HG03095 (cell line): ENCODE measurements at regions not wholly inside any gene's neighbourhood (a gene's known extent, or its start where the extent isn't known, plus 50 kb on each side); places are given as distances from the start of the nearest gene placed in this dataset.

ENCODE experiments used
- ATAC-seq: cut with Tn5 transposase; IDR thresholded peaks from one replicate; pipeline ENCODE4 v1.9.1; 2021; ENCODE audit warnings: moderate library complexity; ENCODE audit not compliant: unreplicated experiment

- ATAC-seq: no peak
Observed at GRCh38 chr2:37858400-37858711, 66.7 kb upstream of the RMDN2 start.

GRCh38 chr2:37858725-37859267 is 66.3 kb upstream of the RMDN2 start:
- ATAC-seq: no peak

- ATAC-seq: no peak
Observed at GRCh38 chr2:37862620-37863019, 62.5 kb upstream of the RMDN2 start.

DNA sequence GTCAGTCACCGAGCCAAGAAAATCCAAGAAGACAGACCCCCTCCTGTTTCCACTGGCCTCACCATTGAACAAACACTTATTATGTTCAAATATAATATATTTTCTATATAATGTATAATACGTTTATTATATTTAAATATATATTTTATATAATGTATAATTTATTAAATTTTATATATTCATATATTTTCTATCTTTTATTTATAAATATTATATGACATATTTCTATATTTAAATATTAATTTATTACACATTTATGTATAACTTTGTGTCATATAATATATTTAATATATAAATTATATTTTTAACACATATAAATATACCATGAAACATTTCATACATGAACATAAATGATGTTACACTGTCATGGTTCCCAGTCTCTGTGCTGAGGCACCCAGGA is 60.9 kb upstream of the RMDN2 start:
- ATAC-seq: no peak

GRCh38 chr2:37865640-37866039 is 59.4 kb upstream of the RMDN2 start:
- no peak for ATAC-seq

DNA sequence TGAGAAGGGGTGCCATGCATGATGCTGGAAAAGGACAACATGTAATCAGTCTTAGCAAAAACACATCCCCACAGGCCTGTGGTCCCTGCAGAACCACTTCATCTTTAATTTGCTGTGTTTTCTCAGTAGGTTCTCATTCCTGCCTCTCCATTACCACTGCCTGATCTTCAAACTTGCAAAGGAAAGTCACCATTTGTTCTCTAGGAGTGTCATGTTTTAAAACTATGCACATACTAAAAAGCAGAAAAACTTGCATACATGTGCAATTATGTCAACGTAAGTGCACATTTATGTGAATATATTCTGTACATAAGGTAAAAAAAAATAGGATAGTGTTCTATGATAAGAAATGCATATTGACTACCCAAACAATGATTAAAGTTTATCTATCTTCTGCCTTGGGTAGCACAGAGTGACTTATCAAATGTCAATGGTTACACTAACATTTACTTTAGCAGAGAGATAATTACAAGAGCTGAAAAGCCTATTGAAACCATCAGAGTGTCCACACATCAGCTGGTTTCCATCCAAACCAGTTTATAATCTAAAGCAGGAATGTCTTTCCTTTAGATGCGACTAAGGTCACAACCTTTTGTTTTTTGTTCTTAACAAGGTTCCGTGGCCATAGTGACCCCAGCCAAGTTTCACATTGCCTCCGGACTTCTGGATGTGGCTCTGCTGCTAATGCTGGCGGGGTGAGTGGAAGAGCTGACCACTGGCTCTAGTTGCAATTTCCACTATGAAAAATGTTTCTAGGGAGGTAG is 58.7 kb upstream of the RMDN2 start:
- ATAC-seq: no peak

- no peak for ATAC-seq
Observed at GRCh38 chr2:37867166-37867565, 57.9 kb upstream of the RMDN2 start.

DNA sequence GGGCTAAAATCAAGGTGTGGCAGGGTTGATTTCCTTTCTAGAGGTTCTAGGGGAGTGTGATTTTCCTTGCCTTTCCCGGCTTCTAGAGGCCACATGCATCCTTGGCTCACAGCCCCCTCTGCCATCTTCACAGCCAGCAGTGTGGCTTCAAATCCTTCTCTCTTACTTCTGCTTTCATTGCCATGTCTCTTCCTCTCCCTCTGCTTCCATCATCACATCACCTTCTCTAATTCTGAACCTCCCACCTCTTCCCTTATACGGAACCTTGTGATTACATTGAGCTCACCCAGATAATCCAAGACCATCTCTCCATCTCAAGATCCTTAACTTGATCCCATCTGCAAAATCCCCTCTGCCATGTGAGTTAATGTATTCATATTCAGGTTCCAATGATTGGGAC is 56.2 kb upstream of the RMDN2 start:
- no peak for ATAC-seq

DNA sequence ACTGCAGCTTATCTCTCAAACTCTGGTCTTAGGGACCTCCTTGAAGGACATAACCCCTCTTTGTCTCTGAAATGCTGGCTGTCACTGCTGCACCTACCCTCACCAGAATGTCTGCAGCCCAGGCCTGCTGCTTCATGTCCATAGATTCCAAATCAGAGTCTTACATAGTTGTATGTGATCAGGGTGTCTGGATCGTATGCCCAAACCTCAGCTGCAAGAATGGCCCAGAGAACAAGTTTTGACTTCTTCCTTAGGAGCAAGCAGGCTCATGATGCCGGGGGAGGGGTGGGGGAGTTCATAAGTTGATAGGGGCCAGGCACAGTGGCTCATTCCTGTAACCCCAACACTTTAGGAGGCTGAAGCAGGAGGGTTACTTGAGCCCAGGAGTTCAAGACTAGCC is 55.8 kb upstream of the RMDN2 start:
- ATAC-seq: no peak

GRCh38 chr2:37869771-37870170 is 55.3 kb upstream of the RMDN2 start:
- ATAC-seq: no peak

DNA sequence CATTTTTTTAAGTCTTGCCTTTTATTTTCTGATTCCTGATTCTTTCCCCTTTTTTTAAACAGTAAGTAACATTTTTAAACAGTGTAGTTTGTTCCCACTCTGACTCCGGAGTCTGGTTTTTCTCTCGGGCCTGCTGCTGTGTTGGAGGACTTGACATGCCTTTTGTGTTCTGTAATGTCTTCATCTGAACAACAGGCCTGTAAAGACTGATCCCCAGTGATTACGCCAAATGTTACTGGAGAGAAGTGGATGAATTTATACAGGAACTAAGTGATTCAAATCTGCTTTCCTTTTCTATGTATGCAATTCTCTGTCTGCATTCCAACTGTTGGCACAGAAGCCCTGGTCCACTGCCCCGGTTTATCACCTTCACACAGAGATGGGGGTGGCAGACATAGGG is 54.3 kb upstream of the RMDN2 start:
- no peak for ATAC-seq

DNA sequence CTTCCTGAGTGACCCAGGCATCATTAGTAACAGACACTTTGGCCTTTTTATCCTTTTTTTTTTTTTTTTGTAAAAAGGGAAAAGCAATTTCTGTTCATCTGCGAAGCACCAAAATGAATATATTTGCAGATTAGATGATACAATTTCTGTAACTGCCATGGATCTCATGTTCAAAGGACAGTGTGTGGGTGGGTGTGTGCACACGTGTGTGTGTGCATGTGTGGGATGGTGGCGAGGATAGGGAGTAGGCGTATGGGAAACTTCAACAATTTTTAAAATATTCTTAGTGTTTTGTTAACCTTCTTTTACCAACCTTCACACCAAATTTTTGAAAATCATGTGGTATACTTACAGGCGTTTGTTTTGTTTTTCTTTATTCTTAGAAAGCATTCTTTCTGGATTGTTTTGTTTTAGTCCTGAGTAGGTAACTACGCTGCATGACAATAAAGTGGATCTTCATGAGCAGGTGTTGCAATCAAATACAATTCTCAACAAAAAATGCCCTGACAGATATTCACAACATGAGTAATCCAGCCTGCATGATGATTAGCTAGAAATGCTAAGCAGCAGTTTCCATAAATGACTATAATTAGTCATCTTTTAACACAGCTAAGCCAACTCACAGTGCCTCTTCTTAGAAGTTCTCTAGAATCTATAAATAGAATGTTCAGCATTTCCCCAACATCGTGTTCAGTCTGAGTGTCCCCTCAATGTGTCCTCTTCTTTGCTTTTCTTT is 53.5 kb upstream of the RMDN2 start:
- ATAC-seq: peak; percentile 61

GRCh38 chr2:37872192-37872750 is 52.8 kb upstream of the RMDN2 start:
- no peak for ATAC-seq

DNA sequence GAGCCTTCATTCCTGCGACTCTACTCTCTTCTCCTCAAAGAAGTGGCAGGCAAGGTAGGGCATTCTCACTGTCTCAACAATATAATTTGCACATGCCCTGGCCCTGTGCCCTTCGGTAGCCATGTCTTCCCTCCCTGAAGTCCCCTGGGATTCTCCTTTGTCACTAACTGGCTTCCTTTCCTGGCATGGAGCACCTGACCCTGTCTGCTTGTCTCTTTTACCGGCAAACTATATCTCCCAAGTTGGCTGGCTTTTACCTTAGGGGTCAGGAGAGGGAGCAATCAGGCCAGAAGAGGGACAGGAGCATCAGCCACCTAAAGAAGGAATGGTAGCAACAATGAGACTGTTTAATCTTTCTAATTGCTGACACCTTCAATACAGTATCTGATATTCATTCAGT is 51.9 kb upstream of the RMDN2 start:
- no peak for ATAC-seq

GRCh38 chr2:37873749-37874330 is 51.2 kb upstream of the RMDN2 start:
- no peak for ATAC-seq

DNA sequence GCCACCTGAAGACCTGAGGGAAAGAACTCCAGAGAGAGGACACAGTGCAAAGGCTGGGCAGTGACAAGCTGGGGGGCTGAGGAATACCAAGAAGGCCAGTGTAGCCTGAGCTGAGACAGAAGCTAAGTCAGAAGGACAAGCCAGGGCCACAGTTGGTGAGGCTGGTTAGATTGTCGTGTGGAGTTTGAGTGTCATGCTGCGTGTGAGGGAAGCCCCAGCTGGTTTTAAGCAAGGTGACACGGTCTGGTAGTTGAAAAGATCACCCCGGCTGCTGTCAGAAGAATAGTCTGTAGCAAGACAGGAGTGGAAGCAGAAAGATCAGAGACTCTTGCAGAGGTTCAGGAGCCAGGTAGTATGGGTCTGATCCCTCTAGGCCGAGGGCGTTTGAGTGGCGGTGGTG is 50.6 kb upstream of the RMDN2 start:
- peak; percentile 38 for ATAC-seq
